Vagina (tissue), 2 donors: ENCODE measurements at regions not wholly inside any gene's neighbourhood (a gene's known extent, or its start where the extent isn't known, plus 50 kb on each side); places are given as distances from the start of the nearest gene placed in this dataset.

Experiments used
- POLR2A ChIP-seq, 2 donors: fragments of 450-650 bp; IDR thresholded peaks; one replicate each; pipeline ENCODE4 v1.6.1; 2017; ENCODE audit warnings: antibody characterized with exemption in 2 of 2, mild to moderate bottlenecking in 2 of 2, moderate library complexity in 2 of 2
- POLR2AphosphoS5 ChIP-seq, 2 donors: sonication (generic); formaldehyde crosslinking; IDR thresholded peaks; one replicate each; pipeline ENCODE4 v1.9.0; 2017; ENCODE audit warnings: antibody characterized with exemption in 2 of 2, mild to moderate bottlenecking in 2 of 2, low read depth in 1 of 2; ENCODE audit not compliant: insufficient read depth in 1 of 2
- TF ChIP-seq, protein P1 (sequence below), 3 experiments: fragments of 450-650 bp in 2 of 3; fragments of 200-600 bp in 1 of 3; sonication (generic) in 1 of 3; IDR thresholded peaks; one replicate each; pipeline ENCODE4 v1.5.1; 2017 to 2019; ENCODE audit warnings: antibody characterized with exemption in 3 of 3, mild to moderate bottlenecking in 2 of 3, moderate library complexity in 2 of 3

- TF ChIP-seq, protein P1, sequence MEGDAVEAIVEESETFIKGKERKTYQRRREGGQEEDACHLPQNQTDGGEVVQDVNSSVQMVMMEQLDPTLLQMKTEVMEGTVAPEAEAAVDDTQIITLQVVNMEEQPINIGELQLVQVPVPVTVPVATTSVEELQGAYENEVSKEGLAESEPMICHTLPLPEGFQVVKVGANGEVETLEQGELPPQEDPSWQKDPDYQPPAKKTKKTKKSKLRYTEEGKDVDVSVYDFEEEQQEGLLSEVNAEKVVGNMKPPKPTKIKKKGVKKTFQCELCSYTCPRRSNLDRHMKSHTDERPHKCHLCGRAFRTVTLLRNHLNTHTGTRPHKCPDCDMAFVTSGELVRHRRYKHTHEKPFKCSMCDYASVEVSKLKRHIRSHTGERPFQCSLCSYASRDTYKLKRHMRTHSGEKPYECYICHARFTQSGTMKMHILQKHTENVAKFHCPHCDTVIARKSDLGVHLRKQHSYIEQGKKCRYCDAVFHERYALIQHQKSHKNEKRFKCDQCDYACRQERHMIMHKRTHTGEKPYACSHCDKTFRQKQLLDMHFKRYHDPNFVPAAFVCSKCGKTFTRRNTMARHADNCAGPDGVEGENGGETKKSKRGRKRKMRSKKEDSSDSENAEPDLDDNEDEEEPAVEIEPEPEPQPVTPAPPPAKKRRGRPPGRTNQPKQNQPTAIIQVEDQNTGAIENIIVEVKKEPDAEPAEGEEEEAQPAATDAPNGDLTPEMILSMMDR (IDR thresholded peaks at IDR 0.05): no peak
- TF ChIP-seq POLR2A (IDR thresholded peaks at IDR 0.05): no peak
- no peak for TF ChIP-seq POLR2AphosphoS5 (IDR thresholded peaks at IDR 0.05; ENCODE audit: insufficient read depth in 1 of 2, low read depth in 1 of 2)
These were observed 376.4 kb upstream of the ZEB2 start for GRCh38 chr2:144896341-144896740.
